ENCODE measurements at regions not wholly inside any gene's neighbourhood (a gene's known extent, or its start where the extent isn't known, plus 50 kb on each side); places are given as distances from the start of the nearest gene placed in this dataset.

- TF ChIP-seq CTCF (IDR thresholded peaks at IDR 0.05) (no peak), POLR2A (IDR thresholded peaks at IDR 0.05) (no peak)
Observed at GRCh38 chrX:54640736-54641135, 110.7 kb downstream of the GNL3L start.
